CD4-positive, alpha-beta T cell treated with Interleukin-4 for 4 hours (primary cell): ENCODE measurements at regions not wholly inside any gene's neighbourhood (a gene's known extent, or its start where the extent isn't known, plus 50 kb on each side); places are given as distances from the start of the nearest gene placed in this dataset.
"Not testable (repeated sequence)": the region's sequence is repeated elsewhere in the genome, so short reads cannot be mapped to it uniquely, and the experiment has no call there.

ENCODE experiments used
- DNase-seq: peaks from one replicate; pipeline ENCODE4 v3.0.0-alpha.2; 2020

DNA sequence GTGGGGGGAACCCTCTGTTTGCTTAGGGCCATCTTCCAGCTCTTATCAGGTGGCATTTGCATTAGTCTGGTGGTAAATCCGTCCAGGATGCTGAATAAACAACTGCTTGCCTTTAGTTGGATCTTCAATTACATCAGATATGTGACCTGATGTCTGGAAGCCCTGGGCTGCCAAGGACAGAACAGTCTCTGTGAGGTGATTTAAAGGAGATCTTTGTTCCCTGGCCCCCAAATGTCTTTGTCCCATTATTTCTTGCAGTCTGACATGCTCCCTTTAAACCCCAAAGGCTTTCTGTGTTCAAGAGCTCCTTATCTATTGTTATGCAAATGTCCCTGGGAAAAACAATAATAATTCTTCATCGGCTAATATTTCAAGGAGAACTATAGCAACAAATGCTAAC lies 84.6 kb upstream of the SPTLC3 start:
- no peak for DNase-seq

DNA sequence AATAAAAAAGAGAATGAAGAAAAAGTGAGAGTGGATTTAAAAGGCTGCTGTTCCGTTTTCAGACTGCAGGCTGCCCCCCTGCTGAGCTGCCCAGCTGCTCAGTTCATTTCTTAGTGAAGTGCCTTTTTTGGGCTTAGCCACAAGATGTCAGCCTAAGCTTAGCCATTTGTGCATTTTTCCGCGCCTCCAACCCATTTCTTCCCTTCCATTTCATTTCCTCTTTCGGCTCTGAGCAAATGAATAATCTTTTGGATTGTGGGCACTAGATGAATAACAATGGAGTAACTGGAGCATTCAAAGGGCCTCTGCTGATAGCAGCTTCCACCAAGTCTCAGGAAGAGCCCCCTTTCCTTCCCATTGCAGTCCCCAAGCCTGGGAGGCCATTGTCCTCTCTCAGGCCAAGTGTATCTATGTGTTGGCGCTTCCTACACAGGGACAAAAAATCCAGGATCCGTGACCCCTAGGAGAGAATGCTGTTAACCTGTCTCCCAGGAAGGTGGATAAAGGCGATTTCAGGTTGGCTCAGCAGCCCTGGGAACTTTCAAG lies 83.5 kb upstream of the SPTLC3 start:
- peak; percentile 9 for DNase-seq

DNA sequence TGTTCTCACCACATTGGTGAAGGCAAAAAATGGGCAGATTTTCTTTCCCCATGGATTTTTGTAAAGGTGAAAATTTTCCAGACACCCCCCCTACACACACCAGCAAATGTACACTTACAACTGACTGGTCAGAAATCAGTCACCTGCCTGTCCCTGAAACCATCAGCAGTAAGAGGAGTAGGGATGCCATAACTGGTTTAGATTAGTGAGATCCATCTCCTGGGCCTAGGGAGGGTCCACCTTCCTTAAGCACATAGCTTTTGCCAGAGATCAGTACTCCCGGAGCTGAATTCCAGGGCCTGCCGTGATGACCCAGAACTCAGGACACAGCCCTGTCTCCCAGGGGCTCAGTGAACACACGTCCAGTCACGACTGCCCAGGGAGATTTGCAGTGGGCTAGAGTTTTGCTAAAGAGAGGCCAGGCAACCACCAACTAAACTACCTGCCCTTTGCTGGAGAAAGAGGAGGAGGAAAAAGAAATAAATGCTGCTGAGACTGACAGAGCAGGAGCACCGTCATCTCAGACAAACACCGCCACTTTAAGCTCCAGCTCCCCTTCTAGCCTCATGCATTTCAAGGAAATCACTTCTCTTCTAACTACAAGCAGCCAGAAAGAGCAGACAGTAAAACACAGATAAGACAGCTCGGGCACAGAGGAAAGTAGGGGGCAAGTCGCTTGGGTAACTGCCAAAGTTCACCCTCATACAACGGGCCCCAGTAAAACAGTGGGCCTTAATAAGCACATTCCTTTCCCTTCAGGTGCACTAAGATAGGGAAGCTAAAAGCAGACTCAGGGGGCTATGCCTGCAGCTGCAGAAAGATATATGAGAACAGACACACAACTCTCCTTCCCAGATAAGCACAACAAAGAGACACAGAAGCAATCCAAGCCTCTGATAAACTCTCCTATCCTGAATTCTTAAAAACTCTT lies 82.6 kb upstream of the SPTLC3 start:
- DNase-seq, result no peak

DNA sequence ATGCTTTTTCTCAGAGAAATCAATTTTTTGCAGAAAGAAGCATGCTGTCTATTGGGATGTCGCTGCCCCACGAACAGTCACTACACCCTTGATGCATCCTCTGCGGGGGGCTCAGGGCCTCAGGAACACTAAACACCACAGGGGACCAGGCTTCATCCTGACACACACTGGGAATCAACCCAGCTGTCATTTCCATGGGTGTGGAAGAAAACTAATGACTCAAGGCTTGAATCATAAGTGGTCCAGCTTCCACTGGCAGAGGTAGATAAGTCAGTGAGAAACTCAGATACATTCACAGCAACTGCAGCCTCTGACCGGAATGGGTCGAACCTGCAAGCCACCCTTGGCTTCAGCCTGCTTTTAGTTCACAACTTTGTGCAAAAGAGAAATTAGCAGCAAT lies 81.3 kb upstream of the SPTLC3 start:
- DNase-seq, result no peak

DNA sequence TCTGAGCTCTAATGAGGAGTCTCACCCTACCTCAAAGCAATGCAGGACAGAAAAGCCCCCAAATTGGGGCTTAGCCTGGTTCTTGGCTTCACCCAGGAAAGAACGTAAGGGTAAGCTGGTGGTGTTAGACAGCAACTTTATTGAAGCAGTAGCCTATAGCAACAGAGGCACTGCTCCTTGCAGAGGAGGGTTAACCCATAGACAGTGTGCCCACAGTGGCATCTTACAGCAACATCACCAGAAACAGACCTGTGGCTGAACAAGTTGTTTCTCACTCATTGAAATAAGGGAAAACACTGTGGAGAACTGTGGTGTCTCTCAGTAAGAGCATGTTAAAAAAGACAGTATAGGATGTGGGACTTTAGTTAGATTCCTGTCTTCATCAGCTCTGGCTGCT lies 80.4 kb upstream of the SPTLC3 start:
- no peak for DNase-seq

DNA sequence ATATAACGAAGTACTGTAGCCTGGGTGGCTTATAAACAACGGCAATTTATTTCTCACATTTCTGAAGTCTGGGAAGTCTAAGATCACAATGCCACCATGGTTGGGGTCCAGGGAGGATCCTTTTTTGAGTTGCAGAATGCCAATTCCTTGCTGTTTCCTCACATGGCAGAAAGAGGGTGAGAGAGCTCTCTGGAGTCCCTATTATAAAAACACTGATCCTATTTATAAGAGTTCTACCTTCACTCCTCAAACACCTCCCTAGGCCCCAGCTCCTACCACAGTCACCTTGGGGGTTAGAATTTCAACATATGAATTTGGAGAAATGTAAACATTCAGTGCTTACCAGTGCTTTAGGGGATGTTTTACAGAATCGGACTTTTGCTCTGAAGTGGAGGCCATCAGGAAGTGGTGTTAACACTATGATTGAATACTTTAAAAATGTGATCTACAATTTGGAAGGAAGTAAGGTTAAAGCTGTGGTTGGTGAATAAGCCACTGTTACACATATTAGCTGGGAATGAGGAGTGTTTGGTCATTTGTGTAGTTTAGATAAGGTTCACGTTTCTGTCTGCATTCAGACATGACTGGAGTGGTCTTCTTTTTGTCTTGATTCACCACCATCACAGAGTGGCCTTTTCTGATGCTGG lies 79.9 kb upstream of the SPTLC3 start:
- DNase-seq, result no peak

DNA sequence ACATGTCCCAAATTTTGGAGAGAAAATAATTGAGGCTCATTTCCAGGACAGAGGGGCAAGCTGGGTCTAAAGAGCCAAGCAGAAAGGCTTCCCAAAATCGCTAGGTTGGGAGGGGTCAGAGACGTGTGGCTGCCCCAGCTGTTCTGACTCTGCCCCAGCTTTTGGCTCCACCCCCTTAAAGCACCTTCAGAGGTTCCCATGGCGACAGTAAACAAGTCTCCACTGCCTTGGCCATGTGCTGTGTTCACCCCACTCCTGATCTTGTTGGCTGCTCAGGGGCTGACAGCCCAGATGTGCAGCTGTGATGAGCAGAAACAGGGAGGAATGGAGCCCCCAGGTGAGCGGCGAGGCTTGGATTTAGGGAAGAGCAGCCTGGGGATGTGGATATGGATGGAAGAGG lies 72.8 kb upstream of the SPTLC3 start:
- DNase-seq, result no peak

DNA sequence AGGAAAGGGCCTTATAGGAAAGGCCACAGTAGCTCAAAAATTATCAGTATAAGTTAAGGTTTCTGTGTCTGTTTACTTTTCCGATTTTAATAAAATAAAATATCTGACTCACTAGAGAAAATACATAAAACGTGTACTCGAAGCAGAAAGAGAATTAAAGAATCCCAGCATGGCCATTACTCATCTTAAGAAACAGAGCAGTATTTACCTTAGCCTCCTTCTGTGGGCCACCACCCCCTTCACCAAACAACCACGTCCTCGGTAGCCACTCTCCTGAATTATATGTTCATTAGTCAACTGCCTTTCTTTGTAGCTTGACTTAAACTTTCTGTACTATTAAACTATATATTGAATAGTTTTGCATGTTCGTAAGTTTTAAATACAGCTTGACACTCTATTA lies 72.2 kb upstream of the SPTLC3 start:
- no peak for DNase-seq

DNA sequence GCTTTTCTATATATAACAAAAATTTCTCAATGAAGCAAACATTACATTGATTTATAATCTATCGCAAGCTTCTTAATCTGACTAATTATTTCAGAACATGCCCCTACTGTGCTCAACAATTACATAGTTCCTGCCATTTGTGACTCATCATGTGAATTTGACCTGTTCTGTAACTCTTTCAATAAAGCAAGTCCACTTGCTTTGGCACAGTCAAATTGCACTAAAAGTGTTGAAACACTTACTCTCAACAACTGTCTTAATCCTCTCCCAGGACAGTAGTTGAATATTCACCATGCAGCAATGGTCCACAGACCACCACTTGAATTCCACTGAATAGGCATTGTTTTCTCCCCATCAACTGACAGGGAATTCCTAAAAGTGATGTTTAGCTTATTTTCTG lies 67.7 kb upstream of the SPTLC3 start:
- no peak for DNase-seq

DNA sequence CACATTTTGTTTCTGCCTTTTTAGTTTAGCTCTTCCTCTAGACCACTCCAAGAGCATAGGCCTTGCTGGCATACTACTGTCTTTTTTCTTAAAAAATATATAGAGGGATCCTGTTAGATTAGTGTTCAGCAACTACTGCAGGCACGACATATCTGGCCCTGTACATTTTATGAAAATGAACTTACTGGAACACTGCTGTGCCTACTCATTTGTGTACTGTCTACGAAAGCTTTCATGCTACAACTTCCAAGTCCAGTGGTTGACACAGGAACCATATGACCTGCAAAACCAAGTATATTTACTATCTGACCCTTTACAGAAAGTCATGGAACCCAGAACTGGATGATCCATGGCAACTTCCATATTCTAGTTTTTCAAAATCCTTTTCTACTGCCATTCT lies 66.6 kb upstream of the SPTLC3 start:
- DNase-seq, result no peak

DNA sequence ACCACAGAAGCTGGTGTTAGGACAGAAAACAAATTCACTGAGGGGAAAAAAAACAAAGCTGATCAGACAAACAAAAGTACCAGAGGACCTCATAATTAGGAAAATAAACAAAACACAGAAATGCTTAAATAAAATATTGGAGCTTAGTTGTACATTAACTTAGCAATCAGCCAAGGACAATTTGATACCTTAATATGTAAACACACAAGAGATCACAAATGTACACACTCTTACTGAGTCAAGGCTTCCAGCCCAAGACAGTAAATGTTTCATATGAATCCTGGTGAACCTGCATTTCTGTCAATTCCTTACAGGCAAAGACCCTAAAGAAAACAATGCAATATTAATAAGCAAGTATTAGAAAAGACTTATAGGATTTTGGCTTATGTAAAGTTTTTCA lies 62.0 kb upstream of the SPTLC3 start:
- DNase-seq, result no peak

DNA sequence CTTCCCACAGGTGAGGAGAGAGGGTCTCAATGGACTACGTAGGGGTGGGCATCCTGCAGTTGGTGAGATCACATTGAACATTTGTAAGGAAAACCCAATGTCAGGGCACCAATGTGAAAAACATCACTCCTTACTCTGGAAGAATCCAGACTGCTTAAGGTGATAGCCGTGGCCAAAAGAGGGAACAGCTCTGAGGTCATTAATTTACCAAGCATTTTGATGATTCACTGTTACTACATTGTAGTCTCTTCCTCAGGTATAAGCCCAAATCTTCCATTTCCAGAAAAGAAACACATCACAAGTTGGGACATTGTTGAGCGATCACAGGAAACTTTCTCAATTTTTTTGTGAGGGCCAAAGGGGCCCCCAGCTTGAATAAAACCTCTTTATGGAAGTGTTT lies 61.1 kb upstream of the SPTLC3 start:
- no peak for DNase-seq

DNA sequence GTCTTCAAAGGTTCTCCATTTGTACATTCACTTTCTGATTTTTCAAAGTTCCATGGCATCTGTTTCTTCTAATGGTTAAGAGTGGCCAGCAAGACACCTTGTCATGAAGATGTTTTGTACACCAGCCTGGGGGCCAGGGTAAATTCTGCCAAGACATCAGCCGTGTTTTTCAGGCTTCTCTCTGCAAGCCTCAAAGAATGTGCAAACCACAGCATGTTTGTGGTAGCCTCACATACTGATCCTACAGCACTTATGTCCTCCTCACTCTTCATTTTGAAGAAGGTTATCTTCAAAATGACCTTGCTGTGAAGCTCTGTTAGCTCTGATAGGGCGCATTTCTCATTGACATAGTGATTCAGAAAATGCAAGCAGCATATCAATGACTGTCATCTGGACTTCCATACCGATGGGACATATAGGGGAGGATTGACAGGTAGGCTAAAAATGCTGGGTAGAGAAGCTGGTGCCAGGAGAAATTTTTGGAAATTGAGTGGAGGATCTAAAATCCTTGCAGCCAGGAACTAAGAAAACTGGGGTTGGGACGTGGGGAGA lies 59.3 kb upstream of the SPTLC3 start:
- no peak for DNase-seq

DNA sequence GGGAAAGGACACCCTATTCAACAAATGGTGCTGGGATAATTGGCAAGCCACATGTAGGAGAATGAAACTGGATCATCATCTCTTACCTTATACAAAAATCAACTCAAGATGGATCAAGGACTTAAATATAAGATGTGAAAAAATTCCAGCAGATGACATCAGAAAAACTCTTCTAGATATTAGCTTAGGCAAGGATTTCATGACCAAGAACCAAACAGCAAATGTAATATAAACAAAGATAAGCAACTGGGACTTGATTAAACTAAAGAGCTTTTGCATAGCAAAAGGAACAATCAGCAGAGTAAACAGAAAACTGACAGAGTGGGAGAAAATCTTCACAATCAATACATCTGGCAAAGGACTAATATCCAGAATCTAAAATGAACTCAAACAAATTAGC lies 54.5 kb upstream of the SPTLC3 start:
- DNase-seq, result not testable (repeated sequence)

DNA sequence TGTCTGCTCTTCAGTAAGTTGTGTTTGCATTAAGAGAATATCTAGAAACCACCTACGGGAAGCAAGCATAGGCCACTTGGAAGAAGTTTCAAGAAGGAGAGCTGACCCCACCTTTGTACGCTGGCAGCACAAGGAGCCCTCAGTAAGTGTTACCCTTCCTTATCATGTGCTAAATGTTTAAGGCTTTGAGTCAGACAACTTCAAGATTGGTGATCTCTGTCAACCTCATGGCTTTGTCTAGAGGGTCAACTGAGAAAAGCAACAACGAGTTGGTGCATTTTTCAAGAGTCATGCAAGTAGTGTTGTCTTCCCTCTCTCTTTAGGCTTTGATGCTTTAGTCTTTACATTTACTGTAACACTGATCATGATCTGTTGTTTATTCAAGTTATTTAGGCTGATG lies 53.2 kb upstream of the SPTLC3 start:
- no peak for DNase-seq

DNA sequence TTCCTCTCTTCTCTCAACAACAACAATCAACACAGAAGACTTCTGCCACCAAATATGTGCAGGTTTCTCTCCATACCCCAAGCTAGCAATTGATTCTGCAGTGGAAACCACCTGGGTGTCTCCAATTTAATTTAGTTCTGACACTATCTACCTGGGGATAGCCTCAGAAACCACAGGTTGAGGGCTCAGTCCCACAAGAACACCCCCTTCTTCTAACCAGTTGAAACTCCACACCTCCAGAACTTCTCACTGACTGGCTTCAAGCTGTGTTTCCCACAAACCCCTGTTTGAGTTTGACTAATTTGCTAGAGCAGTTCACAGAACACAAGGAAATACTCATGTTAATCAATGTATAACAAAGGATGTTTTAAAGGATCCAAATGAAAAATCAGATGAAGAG lies 52.5 kb upstream of the SPTLC3 start:
- DNase-seq, result no peak

DNA sequence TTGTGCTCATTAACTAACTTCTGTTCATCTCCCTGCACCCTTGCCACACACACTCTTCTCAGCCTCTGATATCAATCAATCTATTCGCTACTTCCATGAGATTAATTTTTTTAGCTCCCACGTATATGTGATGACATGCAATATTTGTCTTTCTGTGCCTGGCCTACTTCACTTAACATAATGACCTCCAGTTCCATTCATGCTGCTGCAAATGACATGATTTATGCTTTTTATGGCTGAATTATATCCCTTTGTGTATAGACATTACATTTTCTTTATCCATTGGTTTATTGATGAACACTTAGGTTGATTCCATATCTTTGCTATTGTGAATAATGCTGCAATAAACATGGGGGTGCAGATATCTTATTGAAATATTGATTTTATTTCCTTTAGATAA lies 50.8 kb upstream of the SPTLC3 start:
- no peak for DNase-seq
